ENCODE measurements at regions not wholly inside any gene's neighbourhood (a gene's known extent, or its start where the extent isn't known, plus 50 kb on each side); places are given as distances from the start of the nearest gene placed in this dataset.

DNA sequence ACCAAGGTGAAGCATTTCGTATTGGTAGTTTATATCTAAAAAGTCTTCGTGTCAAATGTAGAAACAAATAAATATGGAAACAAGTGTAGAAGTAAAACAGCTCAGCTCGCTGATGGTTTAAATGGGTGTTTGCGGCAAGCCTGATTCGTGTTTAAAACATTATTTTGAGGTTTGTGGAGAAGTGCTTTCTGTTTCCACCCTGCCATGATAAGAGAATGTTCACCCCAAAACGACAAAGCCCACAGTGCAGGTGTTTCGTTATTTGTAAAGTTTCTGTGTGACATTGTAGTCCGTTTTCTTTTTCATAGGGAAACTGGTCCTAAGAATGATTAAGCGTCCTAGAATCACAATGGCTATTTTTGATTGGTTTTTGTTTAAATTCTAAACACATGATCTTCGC is 316.2 kb upstream of the SHH start:
- TF ChIP-seq, protein P1, sequence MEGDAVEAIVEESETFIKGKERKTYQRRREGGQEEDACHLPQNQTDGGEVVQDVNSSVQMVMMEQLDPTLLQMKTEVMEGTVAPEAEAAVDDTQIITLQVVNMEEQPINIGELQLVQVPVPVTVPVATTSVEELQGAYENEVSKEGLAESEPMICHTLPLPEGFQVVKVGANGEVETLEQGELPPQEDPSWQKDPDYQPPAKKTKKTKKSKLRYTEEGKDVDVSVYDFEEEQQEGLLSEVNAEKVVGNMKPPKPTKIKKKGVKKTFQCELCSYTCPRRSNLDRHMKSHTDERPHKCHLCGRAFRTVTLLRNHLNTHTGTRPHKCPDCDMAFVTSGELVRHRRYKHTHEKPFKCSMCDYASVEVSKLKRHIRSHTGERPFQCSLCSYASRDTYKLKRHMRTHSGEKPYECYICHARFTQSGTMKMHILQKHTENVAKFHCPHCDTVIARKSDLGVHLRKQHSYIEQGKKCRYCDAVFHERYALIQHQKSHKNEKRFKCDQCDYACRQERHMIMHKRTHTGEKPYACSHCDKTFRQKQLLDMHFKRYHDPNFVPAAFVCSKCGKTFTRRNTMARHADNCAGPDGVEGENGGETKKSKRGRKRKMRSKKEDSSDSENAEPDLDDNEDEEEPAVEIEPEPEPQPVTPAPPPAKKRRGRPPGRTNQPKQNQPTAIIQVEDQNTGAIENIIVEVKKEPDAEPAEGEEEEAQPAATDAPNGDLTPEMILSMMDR (IDR thresholded peaks at IDR 0.05; ENCODE audit: insufficient read depth, low read length, poor library complexity, severe bottlenecking), result no peak
- TF ChIP-seq EZH2phosphoT487 (conservative IDR thresholded peaks at IDR 0.05; ENCODE audit: low read length), result no peak
